ENCODE measurements at regions not wholly inside any gene's neighbourhood (a gene's known extent, or its start where the extent isn't known, plus 50 kb on each side); places are given as distances from the start of the nearest gene placed in this dataset.
"Not testable (repeated sequence)": the region's sequence is repeated elsewhere in the genome, so short reads cannot be mapped to it uniquely, and the experiment has no call there.

- H3K79me2 ChIP-seq (ENCODE audit: control insufficient read depth in 1 of 2, insufficient read depth in 2 of 2, low read length in 2 of 2); H3K9me3 ChIP-seq (ENCODE audit: insufficient read depth in 2 of 2, low read depth in 1 of 2, low read length in 1 of 2); H3K23me2 ChIP-seq (ENCODE audit: low read depth, low read length); H4K5ac ChIP-seq (ENCODE audit: insufficient read length, low read depth, low read length); H3K56ac ChIP-seq (replicated peaks; ENCODE audit: insufficient read length, low read depth, low read length); H2AK5ac ChIP-seq (ENCODE audit: low read depth, low read length); H4K91ac ChIP-seq (replicated peaks; ENCODE audit: insufficient read length, low read length); H2BK15ac ChIP-seq (ENCODE audit: low read length); H3K4ac ChIP-seq (replicated peaks; ENCODE audit: insufficient read length, low read depth, low read length); H2BK20ac ChIP-seq (ENCODE audit: low read length); H2BK120ac ChIP-seq (replicated peaks; ENCODE audit: low read depth, low read length); H3K27me3 ChIP-seq (replicated peaks in 1 of 4; ENCODE audit: control insufficient read depth in 3 of 4, extremely low read depth in 1 of 4, insufficient read depth in 3 of 4, low read length in 3 of 4); H2BK12ac ChIP-seq (ENCODE audit: low read depth, low read length); H4K20me1 ChIP-seq (replicated peaks in 1 of 2; ENCODE audit: control insufficient read depth in 1 of 2, insufficient read depth in 2 of 2, low read length in 2 of 2); H3K9ac ChIP-seq (replicated peaks in 1 of 4; ENCODE audit: extremely low read depth in 1 of 4, low read depth in 3 of 4, low read length in 3 of 4); H3K79me1 ChIP-seq (ENCODE audit: low read depth, low read length); H3K18ac ChIP-seq (ENCODE audit: extremely low read depth, low read length); FAIRE-seq; H3K4me1 ChIP-seq (replicated peaks in 1 of 4; ENCODE audit: control insufficient read depth in 3 of 4, insufficient read depth in 4 of 4, low read length in 3 of 4); H4K8ac ChIP-seq (ENCODE audit: extremely low read depth, insufficient read depth, low read length); H2BK5ac ChIP-seq (ENCODE audit: low read depth, low read length); DNase-seq (ENCODE audit: low read depth in 1 of 2, low spot score in 2 of 2); H2AFZ ChIP-seq (ENCODE audit: low read length); H3K27ac ChIP-seq (ENCODE audit: low read depth, low read length); H3K36me3 ChIP-seq (ENCODE audit: control insufficient read depth in 2 of 4, insufficient read depth in 4 of 4, low read length in 3 of 4); H3K4me3 ChIP-seq (ENCODE audit: extremely low read depth in 1 of 4, insufficient read depth in 2 of 4, low read depth in 3 of 4, low read length in 4 of 4); POLR2A ChIA-PET (ENCODE audit: partially characterized antibody); H3K4me2 ChIP-seq (ENCODE audit: insufficient read depth in 1 of 2, low read depth in 2 of 2, low read length in 2 of 2); H3K23ac ChIP-seq (ENCODE audit: insufficient read length); H3K14ac ChIP-seq (ENCODE audit: insufficient read length): not testable (repeated sequence)
- CTCF ChIA-PET (ENCODE audit: partially characterized antibody) = interaction anchor here (1.0 to 1.6 kb wide), 2 partner anchors 13 to 238 kb away, joined by 3 read pairs; no protein-coding TSS in a partner anchor
- 98% methylated on average over 2 of the region's 2 CpGs; no CpG with 5 or more reads in 1 of the 2 experiments for WGBS, 2 experiments (ENCODE audit: extremely low coverage in 1 of 2, insufficient coverage in 1 of 2, insufficient read length in 1 of 2, insufficient replicate concordance in 2 of 2, low coverage in 1 of 2, low lambda C conversion rate in 2 of 2, missing lambda C conversion rate in 1 of 2)
These were observed 207.6 kb downstream of the RASSF9 start for GRCh38 chr12:85628562-85628961.
